ENCODE measurements at regions not wholly inside any gene's neighbourhood (a gene's known extent, or its start where the extent isn't known, plus 50 kb on each side); places are given as distances from the start of the nearest gene placed in this dataset.

DNA sequence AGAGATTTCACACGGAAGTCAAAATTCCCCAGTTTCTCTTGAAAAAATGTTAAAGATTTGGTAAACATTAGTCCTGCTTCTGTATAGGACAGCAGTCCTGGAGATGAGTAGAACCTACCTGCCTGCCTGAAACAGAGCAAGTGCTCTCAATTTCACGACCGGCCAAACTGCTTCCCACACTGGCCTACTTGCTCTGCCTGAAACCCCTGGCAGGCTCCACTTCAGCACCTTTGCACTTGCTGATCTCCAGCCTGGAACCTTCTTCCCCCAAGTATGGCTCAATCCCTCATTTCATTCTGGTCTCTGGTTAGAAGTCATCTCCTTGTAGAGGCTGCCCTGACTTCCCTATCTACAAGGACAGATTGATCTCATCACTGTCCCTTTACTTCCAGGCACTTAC lies 271.4 kb downstream of the DLEU7 start:
- no peak overlapping the region for H3K27ac Mint-ChIP-seq
- H2AFZ ChIP-seq (ENCODE audit: low read length) = no peak overlapping the region
- no CpG with 5 or more reads among the region's 3 CpGs for WGBS (ENCODE audit: extremely low coverage, insufficient read length, low lambda C conversion rate)
- no peak overlapping the region for H3K56ac ChIP-seq (ENCODE audit: insufficient read length, low read depth, low read length)
- no peak overlapping the region for H3K18ac ChIP-seq (ENCODE audit: insufficient read length, low read depth, low read length)
- H3K27ac ChIP-seq (ENCODE audit: insufficient read length, low read depth, low read length) = no peak overlapping the region
- H3K27me3 ChIP-seq (ENCODE audit: insufficient read depth, low read length) = no peaks in the 10 kb centered on the region
- H3K23ac ChIP-seq (ENCODE audit: insufficient read length, low read depth, low read length) = no peak overlapping the region
- no peaks in the 10 kb centered on the region for H3K79me2 ChIP-seq (ENCODE audit: insufficient read depth, low read length)
- no peak overlapping the region for H3T11ph ChIP-seq (ENCODE audit: low read length)
- H3K4me3 Mint-ChIP-seq = no peak overlapping the region
- H3K4ac ChIP-seq (ENCODE audit: low read depth, low read length) = no peak overlapping the region
- H3K9me3 Mint-ChIP-seq = peaks cover 4% of the 10 kb centered on the region in 2 experiments; a peak in 3 of 5 replicates
- no peak overlapping the region for H2AK5ac ChIP-seq (ENCODE audit: insufficient read length, low read length)
- no peak overlapping the region for H3K4me2 ChIP-seq (ENCODE audit: insufficient read depth, insufficient read length, low read length)
- no peak overlapping the region for H2BK12ac ChIP-seq (ENCODE audit: insufficient read length, low read depth, low read length)
- H4K8ac ChIP-seq (replicated peaks; ENCODE audit: insufficient read length, low read depth, low read length) = no peak overlapping the region
- no peaks in the 10 kb centered on the region for H3K79me1 ChIP-seq (ENCODE audit: insufficient read depth, low read depth, low read length, poor library complexity, severe bottlenecking)
- no peaks in the 10 kb centered on the region for H3K4me1 ChIP-seq (ENCODE audit: insufficient read depth, low read length)
- H2BK5ac ChIP-seq (ENCODE audit: insufficient read length, low read length) = no peak overlapping the region
- no peaks in the 10 kb centered on the region for H4K20me1 ChIP-seq (ENCODE audit: control insufficient read depth, insufficient read depth, insufficient read length)
- H3K23me2 ChIP-seq (ENCODE audit: insufficient read length, low read depth, low read length, poor library complexity, severe bottlenecking) = no peaks in the 10 kb centered on the region
- no peak overlapping the region for H2BK20ac ChIP-seq (ENCODE audit: low read depth, low read length, poor library complexity, severe bottlenecking)
- H3K27me3 Mint-ChIP-seq (ENCODE audit: low read depth) = no peaks in the 10 kb centered on the region
- H3K9ac ChIP-seq (ENCODE audit: extremely low read depth, insufficient read length, low read length) = no peak overlapping the region
- H3K36me3 Mint-ChIP-seq (ENCODE audit: insufficient read depth in 1 of 3, low read depth in 3 of 3) = peaks cover 0 to 2% (median 0%) of the 10 kb centered on the region in 3 experiments; a peak in 3 of 7 replicates
- no peak overlapping the region for H4K91ac ChIP-seq (ENCODE audit: insufficient read length, low read depth, low read length)
- H3K14ac ChIP-seq (ENCODE audit: insufficient read depth, low read length) = no peak overlapping the region
- no peak overlapping the region for H4K5ac ChIP-seq (ENCODE audit: insufficient read length, low read depth, low read length)
- no peaks in the 10 kb centered on the region for H3K4me1 Mint-ChIP-seq
- no peaks in the 10 kb centered on the region for H3K9me3 ChIP-seq (ENCODE audit: control insufficient read depth, low read depth, low read length)
- no peak for DNase-seq
- TF ChIP-seq CTCF (conservative IDR thresholded peaks at IDR 0.05) = no peak
- no peak overlapping the region for H2BK120ac ChIP-seq (ENCODE audit: low read depth, low read length, poor library complexity, severe bottlenecking)
- no peak overlapping the region for H2BK15ac ChIP-seq (ENCODE audit: low read depth, low read length)

Measured in H9 (cell line).